ENCODE measurements at regions not wholly inside any gene's neighbourhood (a gene's known extent, or its start where the extent isn't known, plus 50 kb on each side); places are given as distances from the start of the nearest gene placed in this dataset.

DNA sequence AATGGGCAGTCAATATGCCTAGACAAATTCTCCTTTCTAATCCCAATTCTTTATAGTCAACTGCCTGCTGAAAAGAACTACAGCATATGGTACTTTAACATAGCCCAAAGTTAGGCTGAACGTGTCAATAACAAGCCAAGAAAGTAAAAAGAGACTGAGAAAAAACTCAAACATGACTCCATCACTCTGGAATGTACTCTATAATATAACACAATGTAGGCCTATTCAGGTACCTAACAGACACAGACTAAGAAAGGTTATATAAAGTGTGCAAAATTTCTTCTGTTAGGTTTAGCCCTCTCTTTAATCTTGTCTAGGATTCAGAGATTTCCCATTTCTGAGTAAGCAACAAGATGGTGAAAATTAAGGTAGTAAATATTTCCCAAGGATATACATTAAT is 209.7 kb upstream of the PRR16 start:
- Histone ChIP-seq H3K4me1 (ENCODE audit: insufficient read depth) (no peaks in the 10 kb centered on the region), H3K27ac (no peak overlapping the region), H3K9me3 (no peaks in the 10 kb centered on the region), H3K4me3 (no peak overlapping the region), H3K27me3 (no peaks in the 10 kb centered on the region), H3K36me3 (no peaks in the 10 kb centered on the region)
- intact Hi-C loops (cut with DNase I), result no loop called here
- no peak for DNase-seq
- TF ChIP-seq, protein P1, sequence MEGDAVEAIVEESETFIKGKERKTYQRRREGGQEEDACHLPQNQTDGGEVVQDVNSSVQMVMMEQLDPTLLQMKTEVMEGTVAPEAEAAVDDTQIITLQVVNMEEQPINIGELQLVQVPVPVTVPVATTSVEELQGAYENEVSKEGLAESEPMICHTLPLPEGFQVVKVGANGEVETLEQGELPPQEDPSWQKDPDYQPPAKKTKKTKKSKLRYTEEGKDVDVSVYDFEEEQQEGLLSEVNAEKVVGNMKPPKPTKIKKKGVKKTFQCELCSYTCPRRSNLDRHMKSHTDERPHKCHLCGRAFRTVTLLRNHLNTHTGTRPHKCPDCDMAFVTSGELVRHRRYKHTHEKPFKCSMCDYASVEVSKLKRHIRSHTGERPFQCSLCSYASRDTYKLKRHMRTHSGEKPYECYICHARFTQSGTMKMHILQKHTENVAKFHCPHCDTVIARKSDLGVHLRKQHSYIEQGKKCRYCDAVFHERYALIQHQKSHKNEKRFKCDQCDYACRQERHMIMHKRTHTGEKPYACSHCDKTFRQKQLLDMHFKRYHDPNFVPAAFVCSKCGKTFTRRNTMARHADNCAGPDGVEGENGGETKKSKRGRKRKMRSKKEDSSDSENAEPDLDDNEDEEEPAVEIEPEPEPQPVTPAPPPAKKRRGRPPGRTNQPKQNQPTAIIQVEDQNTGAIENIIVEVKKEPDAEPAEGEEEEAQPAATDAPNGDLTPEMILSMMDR (IDR thresholded peaks at IDR 0.05), result no peak
- TF ChIP-seq POLR2A (IDR thresholded peaks at IDR 0.05), result no peak
- TF ChIP-seq EP300 (IDR thresholded peaks at IDR 0.05), result no peak
- 61 to 71% (median 63%) methylated on average over 1 of the region's 1 CpG for WGBS, 3 donors

DNA sequence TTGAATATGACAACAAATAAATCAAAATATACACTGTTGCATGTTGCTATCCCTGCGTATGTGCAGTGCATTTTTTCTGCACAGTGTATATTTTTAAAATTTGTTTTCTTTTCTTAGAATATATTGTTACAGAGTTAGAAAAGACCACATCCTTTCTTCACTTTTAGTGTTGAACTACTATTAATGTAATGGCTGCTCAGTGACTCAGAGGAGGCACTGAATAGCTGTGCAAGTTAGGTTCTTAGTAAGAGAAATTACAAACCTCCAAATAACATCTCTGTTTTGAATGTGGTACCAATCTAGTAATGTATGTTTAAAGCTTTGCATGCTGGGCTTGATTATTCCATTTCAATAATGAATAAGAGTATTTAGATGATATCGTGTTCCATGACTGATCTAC is 208.9 kb upstream of the PRR16 start:
- Histone ChIP-seq H3K4me3 (no peak overlapping the region), H3K4me1 (ENCODE audit: insufficient read depth) (no peaks in the 10 kb centered on the region), H3K9me3 (no peaks in the 10 kb centered on the region), H3K27me3 (no peaks in the 10 kb centered on the region), H3K27ac (no peak overlapping the region), H3K36me3 (no peaks in the 10 kb centered on the region)
- WGBS, 3 donors, result 42 to 86% (median 76%) methylated on average over 2 of the region's 2 CpGs
- TF ChIP-seq EP300 (IDR thresholded peaks at IDR 0.05), result no peak
- TF ChIP-seq POLR2A (IDR thresholded peaks at IDR 0.05), result no peak
- TF ChIP-seq, protein P1 (IDR thresholded peaks at IDR 0.05), result no peak
- intact Hi-C loops (cut with DNase I), result no loop called here
- DNase-seq, result no peak

DNA sequence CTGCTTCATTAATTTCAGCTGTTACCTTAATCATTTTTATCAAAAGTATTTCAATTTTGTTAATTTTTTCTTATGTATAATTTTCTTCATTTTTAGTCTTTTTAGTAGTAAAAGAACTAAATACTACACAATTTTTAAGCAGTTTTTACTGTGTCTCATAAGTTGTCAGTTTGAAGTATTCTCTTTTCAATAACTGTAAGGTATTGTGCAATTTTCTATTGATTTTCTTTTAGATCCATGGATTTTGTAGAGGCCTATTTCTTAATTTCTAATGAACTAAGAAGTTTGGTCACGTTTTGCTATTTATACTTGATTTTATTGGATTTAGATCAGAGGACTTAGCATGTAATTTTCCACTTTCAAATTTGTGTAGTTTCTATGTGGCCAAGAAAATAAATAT is 207.7 kb upstream of the PRR16 start:
- Histone ChIP-seq H3K36me3 (no peaks in the 10 kb centered on the region), H3K9me3 (no peaks in the 10 kb centered on the region), H3K27ac (no peak overlapping the region), H3K27me3 (no peaks in the 10 kb centered on the region), H3K4me3 (no peak overlapping the region), H3K4me1 (ENCODE audit: insufficient read depth) (no peaks in the 10 kb centered on the region)
- no peak for DNase-seq
- no peak for TF ChIP-seq POLR2A (IDR thresholded peaks at IDR 0.05)
- no peak for TF ChIP-seq EP300 (IDR thresholded peaks at IDR 0.05)
- TF ChIP-seq, protein P1 (IDR thresholded peaks at IDR 0.05), result no peak
- WGBS, 3 donors, result 57 to 63% (median 57%) methylated on average over 1 of the region's 1 CpG
- intact Hi-C loops (cut with DNase I), result no loop called here

DNA sequence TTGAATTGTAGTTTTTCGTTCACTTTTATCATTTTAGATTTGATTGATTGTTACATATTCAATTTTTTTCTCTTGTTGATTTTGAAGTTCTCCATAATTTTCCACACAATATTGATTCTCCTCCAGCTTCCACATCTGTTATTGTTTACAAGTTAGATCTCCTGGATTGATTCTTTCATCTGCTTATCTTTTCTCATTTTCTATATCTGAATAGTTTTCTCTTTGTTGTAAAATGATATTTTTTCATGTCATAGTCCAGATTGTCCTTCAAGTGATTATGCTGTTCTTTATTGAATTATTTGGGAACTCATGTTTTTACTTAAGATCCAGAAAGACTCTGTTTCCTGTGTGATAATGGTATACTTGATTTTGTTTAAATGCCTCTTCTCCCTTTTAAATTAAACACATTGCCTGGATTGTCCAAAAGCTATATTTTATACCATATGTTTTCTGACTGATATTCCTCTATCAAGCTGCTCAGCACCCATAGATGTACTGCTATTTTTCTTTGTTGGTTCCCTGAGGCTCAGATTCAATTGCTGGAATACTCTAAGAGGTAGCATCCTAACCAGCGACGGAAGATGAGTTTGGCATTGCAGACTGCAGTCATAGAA is 206.6 kb upstream of the PRR16 start:
- intact Hi-C loops (cut with DNase I), result no loop called here
- no peaks in the 10 kb centered on the region for H3K36me3 ChIP-seq
- H3K27ac ChIP-seq, result no peak overlapping the region
- H3K4me1 ChIP-seq (ENCODE audit: insufficient read depth), result no peaks in the 10 kb centered on the region
- H3K4me3 ChIP-seq, result no peak overlapping the region
- no peak for TF ChIP-seq POLR2A (IDR thresholded peaks at IDR 0.05)
- TF ChIP-seq, protein P1 (IDR thresholded peaks at IDR 0.05), result no peak
- no peak for TF ChIP-seq EP300 (IDR thresholded peaks at IDR 0.05)
- no peaks in the 10 kb centered on the region for H3K9me3 ChIP-seq
- no peak for DNase-seq
- H3K27me3 ChIP-seq, result no peaks in the 10 kb centered on the region
- WGBS, 3 donors, result 75 to 79% (median 75%) methylated on average over 3 of the region's 3 CpGs
